Thoracic aorta (tissue), 2 donors: ENCODE measurements at regions not wholly inside any gene's neighbourhood (a gene's known extent, or its start where the extent isn't known, plus 50 kb on each side); places are given as distances from the start of the nearest gene placed in this dataset.

Experiments
- ATAC-seq: fragments of 150-250 bp; one replicate; pipeline ENCODE4 v1.8.0; 2017; ENCODE audit warnings: low read depth; ENCODE audit not compliant: insufficient number of reproducible peaks, low FRiP score
- DNase-seq: peaks from one replicate; pipeline ENCODE4 v3.0.0-alpha.2; 2020; ENCODE audit warnings: low spot score
- H3K27ac ChIP-seq, 2 donors: fragments of 200-600 bp; sonication (generic); 1 replicate in 1 of 2; 2 replicates in 1 of 2; pipeline ENCODE4 v1.5.1; 2016; ENCODE audit warnings: mild to moderate bottlenecking in 2 of 2, moderate library complexity in 2 of 2
- H3K27me3 ChIP-seq: fragments of 200-600 bp; sonication (generic); replicated peaks from 2 replicates; pipeline ENCODE4 v1.6.0; 2016; ENCODE audit warnings: mild to moderate bottlenecking; ENCODE audit not compliant: insufficient read depth
- H3K36me3 ChIP-seq: fragments of 200-600 bp; sonication (generic); one replicate; pipeline ENCODE4 v1.5.1; 2016
- H3K4me1 ChIP-seq, 2 donors: fragments of 200-600 bp; sonication (generic); 1 replicate in 1 of 2; 2 replicates in 1 of 2; pipeline versions ENCODE4 v1.5.1 to v1.6.0; 2016; ENCODE audit warnings: low read depth in 2 of 2, mild to moderate bottlenecking in 1 of 2; ENCODE audit not compliant: control insufficient read depth in 1 of 2
- H3K4me3 ChIP-seq: fragments of 200-600 bp; sonication (generic); 2 replicates; pipeline ENCODE4 v1.5.1; 2016; ENCODE audit warnings: mild to moderate bottlenecking
- H3K9me3 ChIP-seq: fragments of 200-600 bp; sonication (generic); 2 replicates; pipeline ENCODE4 v1.5.1; 2016
- CTCF ChIP-seq: fragments of 200-600 bp; sonication (generic); IDR thresholded peaks from one replicate; pipeline ENCODE4 v1.5.1; 2019; ENCODE audit warnings: antibody characterized with exemption

- no peak overlapping the region for H3K4me3 ChIP-seq
- no peak for TF ChIP-seq CTCF
- no peaks in the 10 kb centered on the region for H3K36me3 ChIP-seq
- H3K4me1 ChIP-seq: no peaks in the 10 kb centered on the region
- no peaks in the 10 kb centered on the region for H3K27me3 ChIP-seq
- H3K9me3 ChIP-seq: no peaks in the 10 kb centered on the region
- ATAC-seq (no peak), DNase-seq (no peak)
- no peak overlapping the region for H3K27ac ChIP-seq
Observed at GRCh38 chr11:109015283-109015682, 350.4 kb downstream of the DDX10 start.

DNA sequence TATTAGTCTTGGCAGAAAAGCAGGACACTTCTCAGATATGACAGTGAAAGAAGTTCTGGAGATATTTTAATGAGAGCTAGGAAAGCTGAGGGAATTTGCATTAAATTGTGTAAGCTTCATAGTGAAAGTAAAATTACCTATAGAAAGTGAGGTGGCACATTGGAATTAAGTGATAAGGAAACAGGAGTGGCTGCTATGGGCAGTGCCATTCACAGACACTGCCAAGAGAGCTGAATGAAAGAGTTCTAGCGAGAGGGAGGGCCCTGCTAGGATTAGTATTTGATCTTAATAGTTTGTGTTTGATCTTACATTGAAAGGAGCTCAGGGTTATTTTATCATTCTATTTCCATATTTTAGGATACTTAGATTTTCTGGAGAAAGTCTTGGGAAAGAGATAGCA, 351.9 kb downstream of the DDX10 start:
- no peak for TF ChIP-seq CTCF
- Histone ChIP-seq H3K9me3 (no peaks in the 10 kb centered on the region), H3K4me1 (no peaks in the 10 kb centered on the region), H3K27ac (no peak overlapping the region), H3K27me3 (no peaks in the 10 kb centered on the region), H3K36me3 (no peaks in the 10 kb centered on the region), H3K4me3 (no peak overlapping the region)
- ATAC-seq (no peak), DNase-seq (no peak)

GRCh38 chr11:109017489-109017888, 352.6 kb downstream of the DDX10 start:
- no peak overlapping the region for H3K4me3 ChIP-seq
- H3K4me1 ChIP-seq: no peaks in the 10 kb centered on the region
- ATAC-seq (no peak), DNase-seq (no peak)
- no peaks in the 10 kb centered on the region for H3K36me3 ChIP-seq
- H3K27me3 ChIP-seq: no peaks in the 10 kb centered on the region
- H3K27ac ChIP-seq: no peak overlapping the region
- H3K9me3 ChIP-seq: no peaks in the 10 kb centered on the region
- no peak for TF ChIP-seq CTCF

- DNase-seq (no peak), ATAC-seq (no peak)
- H3K9me3 ChIP-seq: no peaks in the 10 kb centered on the region
- TF ChIP-seq CTCF: no peak
- H3K4me1 ChIP-seq: no peaks in the 10 kb centered on the region
- no peak overlapping the region for H3K4me3 ChIP-seq
- H3K36me3 ChIP-seq: no peaks in the 10 kb centered on the region
- H3K27me3 ChIP-seq: no peaks in the 10 kb centered on the region
- no peak overlapping the region for H3K27ac ChIP-seq
Observed at GRCh38 chr11:109018639-109019038, 353.8 kb downstream of the DDX10 start.

DNA sequence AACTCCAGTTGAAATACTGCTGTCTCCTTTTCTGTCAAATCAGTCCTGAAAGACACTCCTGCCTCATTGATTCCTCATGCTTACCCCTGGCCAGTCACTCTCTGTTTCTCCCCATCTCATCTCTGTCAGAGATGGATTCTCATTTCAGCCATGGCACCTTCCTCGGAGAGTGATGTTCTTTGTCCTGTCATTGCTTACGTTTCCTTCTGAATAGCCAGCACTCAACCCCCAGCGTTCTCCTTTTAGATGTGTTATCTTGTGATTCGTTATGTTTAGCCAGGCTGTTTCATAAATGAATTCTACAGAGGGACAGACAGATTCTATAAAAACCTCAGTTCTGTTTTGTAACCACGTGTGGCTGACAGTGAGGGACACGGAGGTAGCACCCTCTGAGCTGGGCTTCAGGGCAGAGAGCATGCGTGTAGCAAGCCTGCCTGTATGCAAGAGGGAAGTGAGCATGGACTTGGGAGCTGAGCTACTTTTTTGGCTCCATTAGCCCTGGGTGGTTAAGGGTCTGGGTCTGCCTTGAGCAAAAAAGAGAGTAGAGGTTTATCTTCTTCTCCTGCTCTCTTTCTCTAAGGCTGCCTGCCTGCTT, 354.6 kb downstream of the DDX10 start:
- DNase-seq (no peak), ATAC-seq (no peak)
- Histone ChIP-seq H3K4me1 (no peaks in the 10 kb centered on the region), H3K4me3 (no peak overlapping the region), H3K27ac (no peak overlapping the region), H3K36me3 (no peaks in the 10 kb centered on the region), H3K27me3 (no peaks in the 10 kb centered on the region), H3K9me3 (no peaks in the 10 kb centered on the region)
- TF ChIP-seq CTCF: no peak
